Left lung (tissue), 4 donors: ENCODE measurements at regions not wholly inside any gene's neighbourhood (a gene's known extent, or its start where the extent isn't known, plus 50 kb on each side); places are given as distances from the start of the nearest gene placed in this dataset.

ENCODE experiments used
- ATAC-seq: fragments of 200-7000 bp; cut with Tn5 transposase; one replicate; pipeline ENCODE4 v1.9.1; 2020; ENCODE audit warnings: moderate library complexity
- DNase-seq, 4 donors: peaks; one replicate each; pipeline ENCODE4 v3.0.0-alpha.2; 2013 to 2020
- H3K27ac ChIP-seq, 2 donors: fragments of 200-600 bp; sonication (generic) in 1 of 2; one replicate each; pipeline versions ENCODE4 v1.5.0 to v1.8.0; 2020 to 2021
- H3K27me3 ChIP-seq, 2 donors: fragments of 200-600 bp; sonication (generic) in 1 of 2; one replicate each; pipeline versions ENCODE4 v1.5.0 to v1.8.0; 2020 to 2021
- H3K36me3 ChIP-seq, 2 donors: fragments of 200-600 bp; sonication (generic) in 1 of 2; one replicate each; pipeline versions ENCODE4 v1.5.0 to v1.8.0; 2020 to 2021
- H3K4me1 ChIP-seq, 2 donors: fragments of 200-600 bp; one replicate each; pipeline ENCODE4 v1.8.0; 2021
- H3K4me3 ChIP-seq, 2 donors: fragments of 200-600 bp; sonication (generic) in 1 of 2; one replicate each; pipeline versions ENCODE4 v1.5.0 to v1.8.0; 2020 to 2021; ENCODE audit warnings: mild to moderate bottlenecking in 1 of 2
- H3K9me3 ChIP-seq, 2 donors: fragments of 200-600 bp; sonication (generic) in 1 of 2; one replicate each; pipeline versions ENCODE4 v1.5.0 to v1.8.0; 2020 to 2021
- intact Hi-C, 2 donors: fragments of 100-400 bp; cut with DNase I; formaldehyde crosslinking; loops; one replicate each; pipeline versions ENCODE4 v1.11.2 to v1.14.2; 2022
- TF ChIP-seq, protein P1 (sequence below), 2 donors: fragments of 200-600 bp; sonication (generic) in 1 of 2; IDR thresholded peaks; one replicate each; pipeline versions ENCODE4 v1.5.0 to v1.8.0; 2021; ENCODE audit warnings: antibody characterized with exemption in 2 of 2
- donor health status: DM: no; HTN: yes; CAD: no.
- donor health status: DM: no; HTN: no; CAD: no.

DNA sequence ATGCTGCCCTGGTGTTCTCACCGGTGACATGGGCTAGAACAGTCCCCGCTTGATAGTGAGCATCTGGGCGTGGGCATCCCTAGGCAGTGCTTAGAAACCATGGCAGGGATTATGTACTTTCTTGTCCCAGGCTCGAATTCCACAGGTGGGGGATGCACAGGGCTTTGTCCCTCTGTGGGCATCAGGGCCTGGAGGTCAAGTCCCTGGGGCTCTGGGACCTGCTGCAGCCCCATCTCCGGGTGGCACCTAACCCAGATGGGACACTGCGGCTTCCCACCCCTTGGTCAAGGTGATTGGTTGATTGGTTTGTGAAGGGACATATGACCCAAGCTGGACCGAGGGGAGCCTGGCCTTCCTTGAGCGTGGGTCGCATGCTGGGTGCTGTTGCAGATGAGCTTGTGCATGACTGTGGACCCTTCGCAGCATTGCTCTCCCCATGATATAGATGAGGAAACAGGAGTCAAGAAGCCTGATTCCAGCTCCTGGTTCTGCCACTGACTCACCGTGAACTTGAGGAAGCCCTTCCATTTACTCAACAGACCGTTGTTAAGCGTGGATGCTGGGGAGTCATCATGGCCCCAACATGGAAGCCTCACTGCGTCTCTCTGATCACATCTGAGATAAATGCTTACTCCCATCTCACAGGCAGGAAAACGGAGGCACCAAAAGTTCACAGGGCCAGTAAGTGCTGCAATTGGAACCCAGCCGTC, 64.0 kb upstream of the RUNX3 start:
- H3K27ac ChIP-seq: no peak overlapping the region
- DNase-seq: no peak
- TF ChIP-seq, protein P1, sequence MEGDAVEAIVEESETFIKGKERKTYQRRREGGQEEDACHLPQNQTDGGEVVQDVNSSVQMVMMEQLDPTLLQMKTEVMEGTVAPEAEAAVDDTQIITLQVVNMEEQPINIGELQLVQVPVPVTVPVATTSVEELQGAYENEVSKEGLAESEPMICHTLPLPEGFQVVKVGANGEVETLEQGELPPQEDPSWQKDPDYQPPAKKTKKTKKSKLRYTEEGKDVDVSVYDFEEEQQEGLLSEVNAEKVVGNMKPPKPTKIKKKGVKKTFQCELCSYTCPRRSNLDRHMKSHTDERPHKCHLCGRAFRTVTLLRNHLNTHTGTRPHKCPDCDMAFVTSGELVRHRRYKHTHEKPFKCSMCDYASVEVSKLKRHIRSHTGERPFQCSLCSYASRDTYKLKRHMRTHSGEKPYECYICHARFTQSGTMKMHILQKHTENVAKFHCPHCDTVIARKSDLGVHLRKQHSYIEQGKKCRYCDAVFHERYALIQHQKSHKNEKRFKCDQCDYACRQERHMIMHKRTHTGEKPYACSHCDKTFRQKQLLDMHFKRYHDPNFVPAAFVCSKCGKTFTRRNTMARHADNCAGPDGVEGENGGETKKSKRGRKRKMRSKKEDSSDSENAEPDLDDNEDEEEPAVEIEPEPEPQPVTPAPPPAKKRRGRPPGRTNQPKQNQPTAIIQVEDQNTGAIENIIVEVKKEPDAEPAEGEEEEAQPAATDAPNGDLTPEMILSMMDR (IDR thresholded peaks at IDR 0.05): no peak
- peaks cover 0 to 32% of the 10 kb centered on the region in 2 donors for H3K27me3 ChIP-seq
- no peaks in the 10 kb centered on the region for H3K4me1 ChIP-seq
- H3K4me3 ChIP-seq: no peak overlapping the region
- intact Hi-C loops: no loop called here
- no peaks in the 10 kb centered on the region for H3K9me3 ChIP-seq
- no peaks in the 10 kb centered on the region for H3K36me3 ChIP-seq
- ATAC-seq: no peak

DNA sequence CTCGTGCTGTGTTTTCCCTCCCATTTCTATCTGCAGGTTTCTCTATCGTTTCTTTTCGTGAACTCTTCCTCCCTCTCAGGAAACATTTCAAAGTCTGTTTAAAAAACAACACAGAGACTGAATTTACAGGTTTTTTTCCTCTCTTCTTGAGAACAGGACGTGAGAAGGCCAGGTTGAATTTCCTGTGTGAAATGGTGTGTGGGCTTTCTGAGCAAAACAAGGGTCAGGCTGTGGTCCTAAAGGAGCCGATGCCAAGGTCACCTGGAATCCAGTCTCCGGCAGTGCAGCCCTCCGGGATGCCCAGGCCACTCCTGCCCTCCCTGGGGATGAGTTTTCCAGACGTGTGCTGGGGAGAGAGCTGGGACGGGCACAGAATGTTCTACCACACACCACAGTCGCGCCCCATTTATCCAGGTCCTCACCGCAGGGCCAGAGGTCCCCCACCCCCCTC, 62.7 kb upstream of the RUNX3 start:
- no peaks in the 10 kb centered on the region for H3K4me1 ChIP-seq
- intact Hi-C loops: no loop called here
- no peak overlapping the region for H3K4me3 ChIP-seq
- DNase-seq: no peak
- H3K27ac ChIP-seq: peak overlapping the region in 1 of 2 donors; percentile 30
- H3K36me3 ChIP-seq: no peaks in the 10 kb centered on the region
- TF ChIP-seq, protein P1 (IDR thresholded peaks at IDR 0.05): no peak
- ATAC-seq: no peak
- no peaks in the 10 kb centered on the region for H3K9me3 ChIP-seq
- peaks cover 0 to 40% of the 10 kb centered on the region in 2 donors for H3K27me3 ChIP-seq

DNA sequence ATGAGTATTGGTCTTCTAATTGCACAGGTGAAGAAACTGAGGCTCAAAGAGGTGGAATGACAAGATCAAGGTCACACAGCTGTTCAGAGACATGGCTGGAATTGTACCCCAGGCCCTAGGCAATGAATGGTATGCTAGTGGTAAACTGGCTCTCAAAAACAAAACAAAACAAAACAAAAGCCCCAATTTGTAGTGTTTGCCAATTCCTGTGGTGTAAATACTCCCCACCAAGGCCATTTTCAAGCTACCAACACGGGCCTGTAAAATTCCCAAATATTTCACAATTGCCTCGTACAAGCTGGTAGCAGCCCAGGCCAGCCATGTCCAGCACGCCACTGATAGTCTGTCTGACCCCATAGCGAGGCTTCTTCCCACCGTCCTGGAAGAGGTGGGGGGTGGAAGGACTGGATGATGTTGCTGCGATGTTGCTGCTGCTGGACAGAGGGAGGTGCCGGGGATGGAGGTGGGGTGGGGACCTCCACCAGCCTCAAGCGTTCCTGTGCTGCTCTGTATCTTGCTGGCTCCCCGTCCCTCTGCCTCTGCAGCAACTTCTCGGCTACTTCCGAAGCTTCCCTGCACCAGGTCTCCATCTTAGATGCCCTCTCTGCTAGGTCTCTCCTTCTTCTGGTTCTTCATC, 62.2 kb upstream of the RUNX3 start:
- Histone ChIP-seq H3K36me3 (no peaks in the 10 kb centered on the region), H3K4me1 (no peaks in the 10 kb centered on the region), H3K4me3 (no peak overlapping the region), H3K27me3 (peaks cover 0 to 40% of the 10 kb centered on the region in 2 donors), H3K27ac (peak overlapping the region in 1 of 2 donors; percentile 30), H3K9me3 (no peaks in the 10 kb centered on the region)
- ATAC-seq (no peak), DNase-seq (no peak)
- TF ChIP-seq, protein P1 (IDR thresholded peaks at IDR 0.05): no peak
- intact Hi-C loops: no loop called here

DNA sequence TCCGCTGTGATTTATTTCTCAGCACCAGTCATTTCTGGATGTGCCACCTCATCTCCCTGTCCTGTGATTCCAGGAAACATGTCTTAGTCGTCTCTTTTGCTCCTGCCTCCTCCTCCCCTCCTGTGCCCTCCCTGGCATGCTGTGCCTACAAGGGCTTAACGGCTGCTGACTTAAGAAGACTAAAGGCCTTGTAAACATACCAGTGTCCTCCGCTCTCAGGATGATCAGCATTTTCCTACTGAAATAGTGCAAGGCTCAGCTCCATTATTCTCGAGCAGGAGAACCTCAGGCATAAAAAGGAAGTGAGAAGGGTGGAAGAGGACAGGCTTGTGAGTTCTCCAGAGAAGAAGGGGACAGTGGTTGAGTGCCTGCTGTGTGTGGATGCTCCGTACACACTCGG, 61.6 kb upstream of the RUNX3 start:
- Histone ChIP-seq H3K9me3 (no peaks in the 10 kb centered on the region), H3K4me1 (no peaks in the 10 kb centered on the region), H3K27me3 (peaks cover 0 to 40% of the 10 kb centered on the region in 2 donors), H3K27ac (no peak overlapping the region), H3K4me3 (no peak overlapping the region), H3K36me3 (no peaks in the 10 kb centered on the region)
- intact Hi-C loops: no loop called here
- ATAC-seq (peak; percentile 23), DNase-seq (no peak)
- TF ChIP-seq, protein P1 (IDR thresholded peaks at IDR 0.05): no peak

DNA sequence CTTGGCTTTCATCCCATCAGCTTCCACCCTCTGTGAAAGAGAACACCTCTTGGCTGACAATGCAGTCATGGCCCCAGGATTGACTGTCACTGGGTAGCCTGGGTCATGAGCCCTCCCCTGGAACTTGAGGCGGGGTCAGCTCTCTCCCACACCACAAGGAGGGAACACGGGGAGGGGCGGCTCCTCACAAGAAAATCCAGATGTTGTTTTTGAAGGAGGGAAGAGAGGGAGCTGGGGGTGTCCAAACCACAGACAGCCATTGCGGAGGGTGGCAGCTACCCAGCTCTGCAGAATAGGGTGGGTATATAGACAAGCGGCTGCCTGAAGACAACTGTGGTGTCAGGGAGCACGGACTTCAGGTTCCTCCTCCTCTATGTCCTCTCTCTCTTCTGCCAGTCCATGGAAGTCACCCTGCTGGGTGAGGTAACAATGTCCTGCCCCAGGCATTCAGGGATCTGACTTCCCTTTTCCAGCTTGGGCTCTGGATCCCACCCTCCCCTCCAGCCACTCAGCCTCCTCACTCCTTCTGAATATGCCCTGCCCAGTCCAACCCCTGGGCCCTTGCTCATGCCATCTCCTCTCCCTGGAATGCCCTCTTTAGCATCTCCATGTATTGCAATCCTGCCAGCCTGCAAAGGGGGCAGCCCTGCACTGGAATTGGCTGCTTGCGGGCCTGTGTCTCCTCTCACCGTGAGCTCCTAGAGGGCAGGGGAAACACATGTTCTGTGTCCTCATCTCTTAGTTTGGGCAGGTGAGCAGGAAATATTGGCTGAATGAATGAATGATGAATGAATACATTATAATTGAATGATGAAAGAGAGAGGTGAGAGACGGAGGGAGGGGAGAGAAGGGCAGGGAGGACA, 60.9 kb upstream of the RUNX3 start:
- H3K4me1 ChIP-seq: no peaks in the 10 kb centered on the region
- intact Hi-C loops: no loop called here
- H3K27me3 ChIP-seq: peaks cover 0 to 40% of the 10 kb centered on the region in 2 donors
- DNase-seq: no peak
- H3K9me3 ChIP-seq: no peaks in the 10 kb centered on the region
- TF ChIP-seq, protein P1 (IDR thresholded peaks at IDR 0.05): no peak
- H3K36me3 ChIP-seq: no peaks in the 10 kb centered on the region
- H3K4me3 ChIP-seq: no peak overlapping the region
- no peak overlapping the region for H3K27ac ChIP-seq
- no peak for ATAC-seq
